GM18507 (cell line): ENCODE measurements at regions not wholly inside any gene's neighbourhood (a gene's known extent, or its start where the extent isn't known, plus 50 kb on each side); places are given as distances from the start of the nearest gene placed in this dataset.

Experiments used
- DNase-seq: peaks from one replicate; pipeline ENCODE4 v3.0.0; 2011; ENCODE audit warnings: low read depth; ENCODE audit not compliant: insufficient read length; ENCODE audit errors: extremely low spot score
- FAIRE-seq: peaks from 2 replicates; lab custom pipeline; 2011; peaks lifted over from hg19 to GRCh38; lab: Jason Lieb, UNC

DNA sequence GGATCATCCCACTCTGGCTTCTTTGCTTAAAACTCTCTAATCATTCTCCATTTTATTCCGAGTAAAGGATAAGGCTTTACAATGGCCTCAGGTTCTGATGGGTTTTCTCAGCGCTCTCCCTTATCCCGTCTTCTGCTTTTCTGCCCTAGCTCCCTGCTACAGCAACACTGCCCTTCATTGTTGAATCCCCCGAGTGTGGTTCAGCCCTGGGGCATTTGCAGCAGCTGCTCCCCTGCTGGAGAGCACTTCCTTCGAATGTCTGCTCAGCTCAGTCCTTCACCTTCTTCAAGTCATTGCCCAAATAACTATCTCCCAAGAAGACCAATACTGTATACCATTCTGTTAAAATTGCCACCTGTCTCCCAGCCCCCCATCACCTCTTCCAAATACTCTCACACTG is 111.8 kb downstream of the TBXT start:
- DNase-seq, result no peak
- FAIRE-seq, result no peak

DNA sequence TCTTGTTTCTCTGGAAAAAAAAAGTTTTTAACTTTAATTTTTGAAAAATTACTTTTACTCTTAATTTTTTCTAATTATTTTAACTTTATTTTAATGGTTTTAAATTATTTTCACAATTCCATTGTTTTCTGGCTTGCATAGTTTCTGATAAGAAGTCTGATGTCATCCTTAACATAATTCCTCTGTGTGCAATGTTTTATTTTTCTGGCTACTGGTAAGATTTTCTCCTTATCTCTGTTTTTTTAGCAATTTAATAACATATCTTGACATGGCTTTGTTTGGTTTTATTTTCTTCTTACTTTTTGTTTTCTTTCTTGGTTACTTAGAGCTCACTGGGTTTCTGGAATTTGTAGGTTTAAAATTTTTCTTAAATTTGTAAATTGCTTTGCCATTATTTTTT is 114.8 kb downstream of the TBXT start:
- FAIRE-seq, result no peak
- no peak for DNase-seq

DNA sequence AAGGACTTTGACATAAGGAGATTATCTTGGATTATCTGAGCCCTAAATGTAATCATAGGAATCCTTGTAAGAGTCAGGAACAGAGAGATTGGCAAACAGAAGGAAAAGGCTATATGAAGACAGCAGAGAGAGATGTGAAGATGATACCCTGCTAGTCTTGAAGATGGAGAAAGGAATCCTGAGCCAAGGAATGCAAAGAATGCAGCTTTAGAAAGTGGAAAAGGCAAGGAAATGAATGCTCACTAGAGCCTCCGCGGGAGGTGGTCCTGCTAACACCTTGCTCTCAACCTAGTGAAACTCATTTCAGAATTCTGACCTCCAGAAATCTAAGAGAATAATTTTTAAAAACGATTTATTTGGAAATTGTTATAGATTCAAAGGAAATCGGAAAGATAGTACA is 117.1 kb downstream of the TBXT start:
- DNase-seq, result no peak
- FAIRE-seq, result no peak

DNA sequence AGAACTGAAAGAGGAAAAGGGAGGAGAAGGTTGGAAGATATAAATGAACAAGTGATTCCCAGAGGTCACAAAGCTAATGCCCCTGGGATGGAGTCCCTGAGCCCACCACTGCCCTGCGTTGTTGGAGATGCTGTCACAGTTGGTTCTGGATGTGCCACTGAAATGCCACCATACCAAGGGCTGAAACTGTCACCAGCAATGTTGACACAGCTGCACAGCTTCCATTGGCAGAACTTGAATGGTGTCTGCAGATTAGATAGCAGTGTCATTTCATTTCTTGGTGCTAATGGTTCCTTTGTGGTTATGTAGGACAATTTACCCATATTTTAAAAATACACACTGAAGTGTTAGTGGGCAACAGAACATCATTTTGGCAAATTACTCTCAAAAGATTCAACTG is 120.7 kb downstream of the TBXT start:
- FAIRE-seq, result no peak

DNA sequence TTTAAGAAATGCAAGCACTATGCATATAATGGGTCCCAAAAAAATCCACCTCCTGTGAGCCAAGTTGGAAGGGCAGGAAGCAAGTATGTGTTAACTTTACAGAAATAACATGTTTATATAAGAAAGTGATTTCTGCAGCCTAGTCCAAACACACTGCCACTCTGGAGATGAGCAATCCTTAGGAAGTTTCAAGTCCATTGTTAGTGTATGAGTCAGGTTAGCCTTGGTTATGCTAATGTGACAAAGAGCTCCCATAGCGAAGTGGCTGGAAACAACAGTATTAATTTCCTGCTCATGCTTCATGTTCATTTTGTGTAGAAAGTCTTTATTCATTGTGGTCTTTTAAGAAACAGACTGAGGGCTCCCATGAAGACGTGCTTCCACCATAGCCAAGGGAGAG is 121.4 kb downstream of the TBXT start:
- no peak for FAIRE-seq
- DNase-seq, result no peak

More for the DNA sequence above, 120.7 kb downstream of the TBXT start:
- DNase-seq, result no peak

DNA sequence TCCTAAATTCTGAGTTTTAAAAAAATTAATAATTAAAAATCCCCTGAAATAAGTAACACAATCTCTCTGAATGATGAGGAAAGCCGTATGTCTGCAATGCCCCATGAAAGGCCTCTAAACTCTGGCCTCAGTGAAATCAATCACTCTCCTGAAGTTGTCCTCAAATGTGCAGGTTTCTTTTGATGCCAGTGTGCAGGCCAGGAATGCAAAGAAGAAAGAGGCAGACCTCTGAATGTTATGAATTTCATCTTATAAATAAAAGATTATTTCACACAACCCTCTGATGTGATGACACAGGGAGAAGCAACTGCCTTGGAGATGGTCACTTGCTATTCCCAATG is 121.8 kb downstream of the TBXT start:
- FAIRE-seq (no peak), DNase-seq (no peak)

DNA sequence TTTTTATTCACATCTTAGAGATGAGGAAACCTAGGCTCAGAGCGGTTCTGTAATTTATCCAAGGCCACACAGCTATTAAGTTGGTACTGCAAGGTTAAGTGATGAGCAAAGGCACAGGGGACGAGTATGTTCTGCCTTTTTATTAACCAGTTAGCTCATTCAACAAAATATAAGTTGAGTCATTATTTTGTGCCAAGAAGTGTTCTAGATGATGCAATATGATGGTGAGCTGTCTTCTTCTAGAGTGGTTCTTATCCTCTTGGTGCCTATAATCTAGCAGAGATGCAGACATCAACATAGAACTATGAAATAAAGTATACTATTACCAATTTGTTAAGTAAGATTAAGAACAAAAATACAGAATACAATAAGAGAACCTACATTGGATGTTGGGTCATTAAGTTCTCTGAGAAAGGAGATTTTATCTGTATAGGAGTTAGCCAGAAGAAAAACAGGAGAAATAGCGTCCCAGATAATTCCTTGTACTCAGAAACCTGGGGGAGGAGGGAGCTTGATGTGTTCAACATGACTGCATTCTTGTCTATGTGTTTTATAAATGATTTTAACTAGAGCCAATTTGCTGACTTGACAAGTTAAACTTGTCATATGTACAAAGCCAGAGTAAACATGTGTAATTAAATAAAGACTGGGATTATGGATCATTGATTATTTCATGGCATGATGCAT is 122.3 kb downstream of the TBXT start:
- DNase-seq, result no peak
- no peak for FAIRE-seq

DNA sequence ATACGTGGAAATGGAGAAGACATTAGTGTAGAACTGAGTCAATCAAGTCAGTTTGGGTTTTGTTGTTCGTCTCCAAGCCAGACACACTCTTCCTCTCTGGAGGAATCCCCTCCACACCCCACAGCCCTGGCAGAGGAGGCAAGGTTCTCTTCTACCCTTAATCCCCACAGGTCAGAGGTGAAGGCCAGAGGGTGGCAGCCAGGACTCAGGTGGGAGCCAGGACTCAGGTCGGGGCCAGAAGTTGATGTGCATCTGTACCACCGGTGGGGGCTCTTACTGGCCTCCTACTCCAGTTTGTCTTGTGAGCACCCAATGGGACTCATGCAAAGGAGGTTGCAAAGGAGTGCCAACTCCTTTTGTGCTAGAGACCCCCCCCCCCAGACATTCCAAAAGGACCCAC is 126.4 kb downstream of the TBXT start:
- DNase-seq, result no peak
- FAIRE-seq, result no peak

DNA sequence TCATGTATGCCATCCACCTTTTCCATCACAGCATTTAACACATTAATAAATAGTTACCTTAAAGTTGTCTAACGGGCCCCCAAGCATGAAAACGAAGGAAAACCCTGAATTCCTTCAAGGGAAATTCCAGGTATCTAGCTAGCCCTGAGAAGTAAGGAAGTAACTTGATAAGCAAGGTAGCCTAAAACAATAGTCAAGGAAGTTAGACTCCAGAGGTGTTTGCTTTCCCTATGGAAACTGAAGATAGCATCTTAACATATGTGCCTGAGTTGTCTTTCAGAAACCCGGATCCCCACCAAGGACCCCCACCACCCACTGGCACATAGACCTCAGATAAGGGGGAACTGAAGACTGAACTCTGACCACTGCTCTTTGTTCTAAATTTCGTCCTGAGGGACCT is 127.4 kb downstream of the TBXT start:
- FAIRE-seq (no peak), DNase-seq (no peak)

DNA sequence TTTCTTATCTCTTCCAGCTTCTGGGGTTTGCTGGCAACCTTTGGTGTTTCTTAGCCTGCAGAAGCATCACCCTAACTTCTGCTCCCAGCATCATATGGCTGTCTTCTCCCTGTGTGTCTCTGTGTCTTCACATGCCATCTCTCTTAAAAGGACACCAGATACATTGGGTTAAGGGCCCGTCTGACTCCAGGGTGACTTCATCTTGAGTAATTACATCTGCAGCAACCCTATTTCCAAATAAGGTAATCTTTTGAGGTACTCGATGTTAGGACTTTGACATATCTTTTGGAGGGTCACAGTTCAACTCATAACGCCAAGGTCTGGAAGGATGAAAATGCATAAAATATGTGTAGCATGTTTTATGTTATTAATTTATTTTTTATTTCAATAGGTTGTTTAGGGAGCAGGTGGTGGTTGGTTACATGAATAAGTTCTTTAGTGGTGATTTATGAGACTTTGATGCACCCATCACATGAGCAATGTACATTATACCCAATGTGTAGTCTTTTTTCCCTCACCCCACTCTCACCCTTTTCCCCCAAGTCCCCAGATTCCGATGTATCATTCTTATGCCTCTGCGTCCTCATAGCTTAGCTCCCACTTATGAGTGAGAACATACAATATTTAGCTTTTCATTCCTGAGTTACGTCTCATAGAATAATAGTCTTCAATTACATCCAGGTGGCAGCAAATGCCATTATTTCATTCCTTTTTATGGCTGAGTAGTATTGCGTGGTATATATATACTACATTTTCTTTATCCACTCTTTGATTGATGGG is 131.1 kb downstream of the TBXT start:
- no peak for DNase-seq
- no peak for FAIRE-seq

DNA sequence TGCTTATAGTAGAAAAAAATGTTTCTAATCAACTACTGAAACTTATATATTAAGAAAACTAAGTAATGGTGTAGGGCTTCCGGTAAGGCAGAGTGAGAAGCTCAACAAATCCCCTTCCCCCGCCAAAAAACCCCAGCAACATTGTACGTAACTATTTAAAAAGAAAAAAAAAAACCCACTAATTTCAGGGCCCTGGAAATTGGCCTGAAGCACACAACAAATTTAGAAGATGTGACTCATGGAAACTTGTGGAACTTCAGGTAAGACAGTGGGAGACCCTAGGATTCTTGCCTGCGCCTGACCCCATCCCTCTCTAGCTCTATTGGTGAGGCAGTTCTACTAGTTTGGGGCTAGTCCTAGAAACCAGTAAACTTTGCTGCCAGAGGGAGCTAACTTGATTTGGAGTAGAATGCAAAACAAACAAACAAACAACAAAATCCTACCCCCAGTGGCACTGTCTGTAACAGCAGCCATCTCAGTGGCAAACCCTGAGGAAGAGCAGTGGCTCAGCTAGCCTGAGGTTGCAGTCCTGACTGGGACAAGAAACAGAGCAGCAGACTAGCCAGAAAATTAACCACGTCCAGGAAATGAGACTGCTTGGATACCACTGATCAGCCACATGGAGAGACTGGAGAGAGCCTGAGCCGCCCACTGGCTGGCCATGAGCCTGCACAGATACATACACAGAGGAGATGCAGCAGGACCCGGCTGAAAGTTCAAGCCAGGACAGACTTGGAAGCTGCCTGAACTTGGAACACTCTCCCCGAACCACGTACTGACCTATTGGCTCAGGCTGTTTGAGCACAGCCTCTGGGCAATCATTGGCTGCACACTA is 135.1 kb downstream of the TBXT start:
- DNase-seq, result no peak
- peak; percentile 26 for FAIRE-seq

DNA sequence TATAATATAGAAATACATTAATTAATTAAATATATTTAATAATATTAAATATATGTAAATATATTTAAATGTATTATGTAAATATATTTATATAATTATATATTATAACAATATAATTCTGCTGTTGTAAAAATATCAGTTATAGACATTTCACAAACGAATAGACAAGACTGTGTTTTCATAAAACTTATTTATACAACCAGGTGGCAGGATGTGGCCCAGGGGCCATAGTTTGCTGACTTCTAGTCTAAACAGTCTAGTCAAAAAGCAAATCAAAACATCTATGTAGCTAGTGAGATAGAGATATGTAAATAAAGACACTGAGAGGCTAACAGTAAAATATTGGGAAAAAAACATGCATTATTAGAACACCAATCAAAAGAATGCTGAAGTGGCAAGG is 136.4 kb downstream of the TBXT start:
- FAIRE-seq (no peak), DNase-seq (no peak)

DNA sequence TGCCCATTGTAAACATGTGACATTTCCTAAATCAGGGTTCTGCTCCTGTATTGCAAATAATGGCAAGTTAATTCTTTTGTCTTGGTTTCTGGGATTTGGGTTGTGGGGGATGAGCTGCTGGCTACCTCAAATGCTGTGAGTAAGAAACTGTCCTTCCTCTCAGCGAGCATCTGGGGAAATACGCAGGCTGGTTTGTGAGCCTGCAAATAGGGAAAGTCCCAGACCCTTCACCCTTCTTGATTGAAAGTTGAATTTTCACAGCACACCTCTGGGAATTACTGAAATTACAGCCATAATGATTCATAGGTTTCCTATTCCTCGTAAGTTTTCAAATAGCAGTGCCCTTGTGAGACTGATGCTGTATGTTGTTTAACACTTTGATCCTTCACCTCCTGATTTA is 138.1 kb downstream of the TBXT start:
- no peak for DNase-seq
- no peak for FAIRE-seq

DNA sequence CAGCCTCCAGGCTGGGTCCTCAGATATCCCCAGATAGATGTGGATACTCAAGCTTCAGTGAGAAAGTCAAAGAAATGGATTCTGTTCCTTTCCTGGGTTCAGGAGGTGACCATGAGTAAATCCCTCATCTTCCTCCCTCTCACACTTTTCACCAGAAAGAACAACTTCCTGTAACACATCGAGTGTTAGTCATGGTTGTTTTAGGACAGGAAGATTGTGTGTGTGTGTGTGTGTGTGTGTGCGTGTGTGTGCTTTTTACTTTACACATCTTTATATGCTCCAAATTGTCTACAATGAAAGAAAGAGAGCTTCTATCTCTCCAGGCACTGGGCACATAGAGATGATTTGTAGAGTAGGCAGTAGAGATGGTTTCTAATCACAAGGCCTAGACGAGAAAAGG is 139.9 kb downstream of the TBXT start:
- no peak for DNase-seq
- FAIRE-seq, result no peak

DNA sequence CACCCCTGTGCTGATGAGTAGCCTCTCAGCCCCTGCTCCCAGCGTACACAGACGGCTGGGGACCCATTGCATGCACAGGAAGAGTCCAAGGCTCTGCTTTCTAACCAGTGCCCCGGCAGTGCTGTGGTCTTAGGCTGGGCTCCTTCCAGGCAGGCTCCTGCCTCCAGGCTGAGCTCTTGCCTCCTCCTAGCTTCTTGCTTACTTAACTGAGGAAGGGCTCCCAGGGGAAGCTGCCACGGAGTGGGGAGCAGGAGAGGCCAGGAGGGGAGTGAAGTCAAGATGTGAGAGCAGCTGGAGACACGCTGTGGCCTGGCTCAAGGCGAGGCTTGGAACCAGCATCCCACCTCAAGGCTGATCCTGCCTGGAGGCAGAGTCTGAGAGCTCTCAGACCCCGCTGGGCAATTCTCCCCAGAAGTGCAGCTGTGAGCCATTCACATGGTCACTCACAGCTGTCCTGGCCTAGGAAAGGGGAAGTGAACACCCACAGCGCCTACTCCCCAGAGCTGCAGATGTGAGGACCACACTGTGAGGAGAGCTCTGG is 141.0 kb downstream of the TBXT start:
- no peak for FAIRE-seq
- DNase-seq, result no peak

DNA sequence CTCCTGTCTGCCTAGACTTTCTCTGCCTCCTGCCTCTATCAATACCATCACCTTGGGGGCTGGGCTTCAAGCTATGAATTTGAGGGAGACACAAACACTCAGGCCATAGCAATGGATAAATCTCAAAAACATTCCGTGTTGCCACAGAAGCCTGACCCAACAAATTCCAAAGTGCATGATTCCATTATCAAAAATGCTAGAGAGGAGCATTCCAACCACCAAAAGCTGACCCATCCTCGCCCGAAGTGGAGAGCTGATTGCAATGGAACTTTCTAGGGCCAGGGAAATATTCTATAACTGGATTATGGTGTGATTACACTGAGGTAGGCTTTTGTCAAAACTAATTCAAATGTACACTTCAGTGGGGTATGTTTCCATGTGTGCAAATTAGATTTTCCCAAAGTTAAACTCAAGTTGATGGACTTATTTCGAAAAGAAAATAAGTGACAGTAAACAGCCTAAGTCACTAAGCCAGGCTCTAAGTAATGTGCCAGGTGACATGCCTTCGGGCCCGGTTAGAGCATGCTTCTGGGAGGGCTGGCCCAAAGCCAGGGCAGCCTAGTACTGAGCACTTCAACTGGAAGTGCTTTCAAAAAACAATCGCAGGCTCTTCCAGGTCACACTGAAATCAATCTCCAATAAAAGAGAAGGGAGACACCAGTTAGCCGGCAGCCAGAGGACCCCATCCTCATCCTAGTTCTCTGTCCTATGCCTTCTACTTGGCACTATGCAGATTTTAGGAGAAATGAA is 142.3 kb downstream of the TBXT start:
- DNase-seq (no peak), FAIRE-seq (no peak)

DNA sequence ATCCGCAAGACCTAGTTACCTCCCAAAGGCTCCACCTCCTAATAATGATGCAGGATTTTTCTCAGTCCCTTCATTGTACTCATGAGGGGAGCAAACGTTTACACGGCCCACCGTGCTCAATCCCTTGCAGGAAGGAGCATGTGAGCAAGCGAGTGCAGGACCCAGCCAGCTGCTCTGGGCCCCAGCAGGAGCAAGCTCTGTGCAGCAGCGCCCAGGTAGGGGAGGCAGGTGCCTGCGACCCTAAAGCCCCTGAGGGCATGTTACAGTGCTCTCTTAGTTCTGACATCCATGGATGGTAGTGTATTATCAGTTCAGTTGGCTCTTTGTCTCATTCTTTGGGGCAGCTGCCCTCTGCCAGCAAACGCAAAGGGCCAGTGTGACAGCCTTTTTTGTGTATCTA is 143.4 kb downstream of the TBXT start:
- DNase-seq, result no peak
- FAIRE-seq, result no peak

DNA sequence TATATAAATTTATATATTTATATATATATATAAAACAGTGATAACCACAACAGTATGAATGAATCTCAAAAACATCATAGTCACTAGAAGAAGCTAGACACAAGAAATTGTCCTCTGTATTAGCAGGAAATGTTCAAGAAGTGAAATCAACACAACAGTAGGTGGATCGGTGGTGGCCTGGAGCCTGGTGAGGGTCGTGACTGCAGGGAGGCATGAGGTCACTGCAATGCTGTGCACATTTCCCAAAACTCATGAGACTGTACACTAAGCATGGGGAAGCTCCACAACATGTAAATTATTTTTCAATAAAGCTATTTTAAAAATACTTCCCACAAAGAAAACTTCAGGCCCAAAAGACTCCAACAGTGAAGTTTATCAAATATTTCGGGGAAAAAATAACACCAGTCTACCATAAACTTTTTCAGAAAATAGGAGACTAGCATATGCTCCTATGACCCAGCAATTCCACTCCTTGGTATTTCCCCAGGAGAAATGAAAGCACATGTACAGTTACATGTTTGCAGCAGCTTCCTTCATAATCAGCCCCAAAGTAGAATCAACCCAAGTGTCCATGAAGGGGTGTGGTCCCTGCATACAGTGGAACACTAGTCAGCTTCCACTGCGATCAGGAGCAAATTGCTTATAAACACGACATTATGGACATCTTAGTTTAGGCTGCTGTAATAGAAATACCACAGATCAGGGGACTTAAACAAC is 144.2 kb downstream of the TBXT start:
- no peak for FAIRE-seq
- DNase-seq, result no peak

DNA sequence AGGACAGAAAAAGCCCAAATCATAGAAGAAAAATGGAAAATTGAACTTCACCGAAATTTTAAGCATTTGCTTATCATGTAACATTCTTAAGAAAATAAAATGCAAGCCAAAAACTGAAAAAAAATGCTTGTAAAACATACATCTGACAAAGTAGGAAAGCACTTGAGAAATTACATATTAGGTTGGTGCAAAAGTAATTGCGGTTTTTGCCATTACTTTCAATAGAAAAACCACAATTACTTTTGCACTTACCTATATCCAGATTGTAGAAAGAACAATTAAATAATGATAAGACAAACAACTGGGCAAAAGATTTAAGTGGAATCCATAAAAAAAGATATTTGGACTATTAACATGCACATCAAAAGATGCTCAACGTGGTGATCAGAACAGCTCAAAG is 146.2 kb downstream of the TBXT start:
- no peak for FAIRE-seq
- no peak for DNase-seq
